A549 (cell line): ENCODE measurements at regions not wholly inside any gene's neighbourhood (a gene's known extent, or its start where the extent isn't known, plus 50 kb on each side); places are given as distances from the start of the nearest gene placed in this dataset.

ENCODE experiments used
- MYC ChIP-seq: IDR thresholded peaks from 2 replicates; pipeline ENCODE4 v1.6.1; 2012; ENCODE audit warnings: mild to moderate bottlenecking, inconsistent platforms, low read length, improper control_type of control experiment, borderline replicate concordance
- RCOR1 ChIP-seq: fragments of 150-350 bp; IDR thresholded peaks from 2 replicates; pipeline ENCODE4 v1.6.1; 2014; ENCODE audit warnings: antibody characterized with exemption, low read length, low read depth
- RNF2 ChIP-seq: fragments of 200-600 bp; sonication (generic); IDR thresholded peaks from 2 replicates; pipeline ENCODE4 v1.6.1; 2016; ENCODE audit warnings: low read depth, mild to moderate bottlenecking, antibody characterized with exemption, moderate library complexity, borderline replicate concordance
- TF ChIP-seq, protein P1 (sequence below): fragments of 450-650 bp; IDR thresholded peaks from 2 replicates; pipeline ENCODE4 v1.6.1; 2014; ENCODE audit warnings: antibody characterized with exemption

DNA sequence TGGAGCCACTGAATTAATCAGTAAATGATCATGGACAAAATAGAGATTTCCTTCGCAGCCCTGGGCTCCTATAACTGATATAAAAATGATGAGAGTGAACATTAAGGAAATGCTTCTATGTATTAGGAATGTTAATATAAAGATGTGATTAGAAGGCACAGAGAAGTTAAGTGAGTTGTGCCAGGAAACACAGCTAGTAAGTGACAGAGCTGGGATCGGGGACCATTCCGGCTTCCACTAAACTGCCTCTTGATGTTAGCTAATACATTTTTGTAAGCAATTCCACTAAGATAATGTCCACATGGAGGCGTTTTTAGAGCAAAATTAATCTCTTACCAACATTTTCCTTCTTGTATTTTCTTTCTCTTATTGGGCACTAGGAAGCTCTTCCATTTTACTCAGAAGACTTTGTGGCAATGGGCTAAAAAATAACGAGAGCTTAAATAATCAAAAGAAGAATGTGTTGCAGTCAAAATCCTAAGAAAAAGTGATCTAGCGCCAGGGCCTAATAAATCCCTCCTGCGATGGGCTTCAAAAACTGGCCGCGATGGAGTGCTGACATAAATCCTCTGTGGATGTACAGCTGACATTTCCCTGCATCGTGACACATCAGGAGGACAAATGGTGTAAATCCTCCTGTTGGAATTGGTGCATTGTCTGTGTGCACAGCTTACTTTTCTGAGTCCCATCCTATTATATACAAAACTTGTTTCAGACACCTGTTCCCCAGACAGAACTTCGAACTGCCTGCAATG lies 326.1 kb upstream of the MAF start:
- TF ChIP-seq, protein P1, sequence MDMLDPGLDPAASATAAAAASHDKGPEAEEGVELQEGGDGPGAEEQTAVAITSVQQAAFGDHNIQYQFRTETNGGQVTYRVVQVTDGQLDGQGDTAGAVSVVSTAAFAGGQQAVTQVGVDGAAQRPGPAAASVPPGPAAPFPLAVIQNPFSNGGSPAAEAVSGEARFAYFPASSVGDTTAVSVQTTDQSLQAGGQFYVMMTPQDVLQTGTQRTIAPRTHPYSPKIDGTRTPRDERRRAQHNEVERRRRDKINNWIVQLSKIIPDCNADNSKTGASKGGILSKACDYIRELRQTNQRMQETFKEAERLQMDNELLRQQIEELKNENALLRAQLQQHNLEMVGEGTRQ, result no peak
- TF ChIP-seq MYC (no peak), RCOR1 (no peak), RNF2 (no peak)
